Activated gamma-delta T cell treated with Interleukin-2 at 50 U/mL for 16 hours (primary cell): ENCODE measurements at regions not wholly inside any gene's neighbourhood (a gene's known extent, or its start where the extent isn't known, plus 50 kb on each side); places are given as distances from the start of the nearest gene placed in this dataset.
"Not testable (repeated sequence)": the region's sequence is repeated elsewhere in the genome, so short reads cannot be mapped to it uniquely, and the experiment has no call there.

Experiments used
- DNase-seq: peaks from one replicate; pipeline ENCODE4 v3.0.0-alpha.2; 2020

- DNase-seq, result no peak
These were observed 221.8 kb downstream of the SPP2 start for GRCh38 chr2:234272069-234272850.

- DNase-seq, result no peak
These were observed 220.8 kb downstream of the SPP2 start for GRCh38 chr2:234271338-234271737.

- no peak for DNase-seq
These were observed 219.3 kb downstream of the SPP2 start for GRCh38 chr2:234269769-234270204.

- no peak for DNase-seq
These were observed 217.0 kb downstream of the SPP2 start for GRCh38 chr2:234267534-234267933.

- no peak for DNase-seq
These were observed 216.4 kb downstream of the SPP2 start for GRCh38 chr2:234266952-234267351.

GRCh38 chr2:234265206-234265605 lies 214.7 kb downstream of the SPP2 start:
- no peak for DNase-seq

GRCh38 chr2:234261736-234262135 lies 211.2 kb downstream of the SPP2 start:
- no peak for DNase-seq

- no peak for DNase-seq
These were observed 208.9 kb downstream of the SPP2 start for GRCh38 chr2:234259440-234259839.

- DNase-seq, result no peak
These were observed 208.2 kb downstream of the SPP2 start for GRCh38 chr2:234258562-234259141.

GRCh38 chr2:234257859-234258561 lies 207.5 kb downstream of the SPP2 start:
- no peak for DNase-seq

GRCh38 chr2:234256516-234256915 lies 206.0 kb downstream of the SPP2 start:
- DNase-seq, result no peak

GRCh38 chr2:234254783-234255521 lies 204.4 kb downstream of the SPP2 start:
- no peak for DNase-seq

GRCh38 chr2:234252772-234253171 lies 202.3 kb downstream of the SPP2 start:
- DNase-seq, result no peak

GRCh38 chr2:234251326-234252271 lies 201.1 kb downstream of the SPP2 start:
- no peak for DNase-seq

GRCh38 chr2:234250926-234251325 lies 200.4 kb downstream of the SPP2 start:
- no peak for DNase-seq

GRCh38 chr2:234249873-234250272 lies 199.4 kb downstream of the SPP2 start:
- no peak for DNase-seq

- no peak for DNase-seq
These were observed 198.7 kb downstream of the SPP2 start for GRCh38 chr2:234249034-234249735.

- DNase-seq, result not testable (repeated sequence)
These were observed 197.8 kb downstream of the SPP2 start for GRCh38 chr2:234248213-234248710.

- no peak for DNase-seq
These were observed 197.1 kb downstream of the SPP2 start for GRCh38 chr2:234247453-234248180.

GRCh38 chr2:234245945-234246344 lies 195.4 kb downstream of the SPP2 start:
- no peak for DNase-seq
